GM18867 (cell line): ENCODE measurements at regions not wholly inside any gene's neighbourhood (a gene's known extent, or its start where the extent isn't known, plus 50 kb on each side); places are given as distances from the start of the nearest gene placed in this dataset.
A peak's percentile ranks its signal among the peaks of the same experiment; 100 is the strongest.

Experiments
- ATAC-seq: cut with Tn5 transposase; IDR thresholded peaks from one replicate; pipeline ENCODE4 v1.9.1; 2021; ENCODE audit warnings: mild to moderate bottlenecking, moderate library complexity; ENCODE audit not compliant: unreplicated experiment

DNA sequence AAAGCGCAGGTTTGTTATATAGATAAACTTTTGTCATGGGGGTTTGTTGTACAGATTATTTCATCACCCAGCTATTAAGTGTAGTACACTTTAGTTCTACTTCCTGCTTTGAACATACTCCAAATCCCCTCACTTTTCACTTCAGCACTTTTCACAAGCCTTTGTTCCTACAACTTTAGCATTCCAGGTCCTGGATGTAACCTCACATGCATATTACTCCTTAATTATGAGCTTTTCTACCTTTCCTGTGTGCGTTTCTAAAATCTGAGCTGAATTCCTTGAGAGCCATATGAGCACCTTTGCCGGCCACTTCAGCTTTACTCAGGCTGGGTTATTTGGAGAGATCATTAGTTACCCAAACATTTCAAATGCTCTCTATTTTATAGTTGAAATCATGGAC is 179.2 kb upstream of the TNFAIP3 start:
- no peak for ATAC-seq

DNA sequence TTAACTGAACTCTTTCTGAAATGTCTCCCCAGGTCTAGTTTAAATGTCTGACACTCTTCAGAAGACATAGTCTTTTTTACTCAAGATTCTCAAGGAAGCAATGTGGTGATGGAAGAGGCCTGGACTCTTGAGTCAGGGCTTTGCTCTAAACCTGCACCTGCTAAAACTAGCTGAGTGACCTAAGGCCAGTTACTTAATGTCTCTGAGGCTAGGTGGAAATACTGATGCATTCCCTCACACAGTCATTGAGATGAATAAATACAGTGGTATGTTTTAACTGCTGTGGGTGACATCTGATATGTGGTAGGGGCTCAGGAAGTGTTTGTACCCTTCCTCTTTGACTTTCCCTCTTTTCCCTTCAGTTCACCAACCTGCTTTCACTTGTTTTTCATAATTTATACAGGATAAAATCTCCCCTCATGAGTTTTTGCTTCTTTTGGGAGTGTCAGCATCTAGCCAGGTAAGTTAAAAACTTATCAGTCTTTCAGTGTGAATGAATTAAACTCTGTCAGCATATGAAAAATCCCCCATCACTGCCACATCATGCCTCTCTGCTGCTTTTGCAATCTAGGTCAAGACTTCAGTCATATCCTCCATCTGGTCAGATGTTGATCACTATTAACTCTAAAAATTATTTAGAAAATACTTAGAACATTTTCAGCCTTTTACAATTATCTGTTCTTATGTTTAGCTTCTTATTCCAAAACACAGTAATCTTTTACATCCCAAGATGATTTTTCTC is 178.7 kb upstream of the TNFAIP3 start:
- ATAC-seq = no peak

DNA sequence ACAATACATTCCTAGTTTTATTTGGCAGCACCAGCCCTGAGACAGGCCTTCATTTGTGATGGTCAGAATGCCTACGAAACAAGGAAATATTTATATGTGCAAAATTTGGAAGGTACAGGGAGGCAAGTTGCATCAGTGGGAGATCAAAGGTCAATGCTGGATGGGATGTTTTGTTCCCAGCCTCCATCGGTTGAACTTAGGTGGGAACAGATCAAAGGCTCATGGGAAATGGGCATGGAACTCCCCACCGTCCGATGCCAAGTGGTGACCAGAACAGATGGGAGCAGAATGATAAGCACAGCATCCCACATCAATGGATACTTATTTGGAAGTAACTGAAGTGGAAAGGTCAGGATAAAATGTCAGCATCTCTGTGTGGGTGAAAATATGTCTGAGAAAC is 177.7 kb upstream of the TNFAIP3 start:
- no peak for ATAC-seq

DNA sequence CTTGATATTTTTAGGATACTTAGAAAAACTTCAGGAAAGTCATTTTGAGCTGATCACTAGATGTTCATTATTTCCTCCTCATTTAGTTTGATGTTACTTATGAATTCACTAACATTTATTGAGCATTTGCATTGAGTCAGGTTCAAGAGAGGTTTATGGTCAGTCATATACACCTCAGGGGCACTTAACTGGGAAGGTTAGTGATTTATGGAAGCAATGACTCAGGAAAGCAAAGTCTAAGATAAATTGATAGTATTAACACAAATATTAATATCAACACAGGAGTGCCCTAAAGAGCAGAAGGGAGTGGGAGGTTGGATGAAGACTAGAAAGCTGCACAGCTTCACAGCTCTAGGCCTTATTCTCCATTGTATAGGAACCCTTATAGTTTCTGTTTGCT is 177.0 kb upstream of the TNFAIP3 start:
- no peak for ATAC-seq

DNA sequence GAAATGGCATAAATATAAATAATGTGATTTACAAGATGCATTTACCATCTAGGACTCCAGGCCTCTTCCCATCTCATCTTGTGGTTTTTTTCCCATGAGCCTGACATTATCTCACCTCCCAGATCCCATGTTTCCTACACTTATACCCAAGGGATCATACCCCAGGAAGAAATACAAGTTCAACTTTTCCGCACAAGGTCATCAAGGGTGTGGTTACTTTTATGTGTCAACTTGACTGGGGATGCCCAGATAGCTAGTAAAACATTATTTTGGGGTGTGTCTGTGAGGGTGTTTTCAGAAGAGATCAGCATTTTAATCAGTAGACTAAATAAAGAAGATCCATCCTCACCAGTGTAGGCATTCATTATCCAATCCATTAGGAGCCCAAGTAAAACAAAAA is 176.3 kb upstream of the TNFAIP3 start:
- no peak for ATAC-seq

DNA sequence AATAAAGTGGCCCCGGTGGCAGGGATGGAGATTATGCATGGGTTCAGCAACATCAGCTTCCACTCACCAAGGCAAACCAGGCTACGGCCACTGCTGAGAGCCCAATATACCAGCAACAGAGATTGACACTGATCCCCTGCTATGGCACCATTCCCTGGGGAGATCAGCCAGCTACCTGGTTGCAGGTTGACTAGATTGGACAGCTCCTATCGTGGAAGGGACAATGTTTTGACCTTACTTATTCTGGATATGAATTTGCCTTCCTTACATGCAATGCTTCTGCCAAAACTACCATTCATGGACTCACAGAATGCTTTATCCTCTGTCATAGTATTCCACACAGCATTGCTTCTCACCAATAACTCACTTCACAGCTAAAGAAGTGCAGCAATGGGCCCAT is 174.8 kb upstream of the TNFAIP3 start:
- no peak for ATAC-seq

DNA sequence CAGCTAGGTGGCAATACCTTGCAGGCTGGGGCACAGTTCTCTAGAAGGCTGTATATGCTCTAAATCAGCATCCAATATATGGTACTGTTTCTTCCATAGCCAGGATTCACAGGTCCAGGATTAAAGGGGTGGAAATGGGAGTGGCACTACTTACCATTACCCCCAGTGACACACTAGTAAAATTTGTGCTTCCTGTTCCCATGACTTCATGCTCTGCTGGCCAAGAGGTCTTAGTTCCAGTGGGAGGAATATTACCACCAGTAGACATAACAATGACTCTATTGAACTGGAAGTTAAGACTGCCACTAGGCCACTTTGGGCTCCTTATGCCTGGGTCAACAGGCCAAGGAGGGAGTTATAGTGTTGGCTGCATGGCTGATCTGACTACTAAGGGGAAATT is 174.3 kb upstream of the TNFAIP3 start:
- no peak for ATAC-seq

DNA sequence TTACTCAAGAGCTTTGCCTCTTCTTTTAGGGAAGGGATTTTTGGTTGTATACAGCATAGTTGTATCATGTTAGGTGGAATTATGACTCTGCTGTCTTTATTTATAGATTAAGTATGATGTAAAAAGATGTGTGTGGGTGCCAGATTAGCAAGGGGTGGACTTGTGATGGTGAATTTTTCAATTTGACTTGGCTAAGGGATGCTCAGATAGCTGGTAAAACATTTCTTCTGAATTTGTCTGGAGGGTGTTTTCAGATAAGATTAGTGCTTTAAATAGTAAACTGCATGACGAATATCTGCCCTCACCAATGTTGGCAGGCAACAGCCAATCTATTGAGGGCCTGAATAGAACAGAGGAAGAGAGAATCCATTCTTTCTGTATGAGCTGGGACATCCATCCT is 173.3 kb upstream of the TNFAIP3 start:
- no peak for ATAC-seq

DNA sequence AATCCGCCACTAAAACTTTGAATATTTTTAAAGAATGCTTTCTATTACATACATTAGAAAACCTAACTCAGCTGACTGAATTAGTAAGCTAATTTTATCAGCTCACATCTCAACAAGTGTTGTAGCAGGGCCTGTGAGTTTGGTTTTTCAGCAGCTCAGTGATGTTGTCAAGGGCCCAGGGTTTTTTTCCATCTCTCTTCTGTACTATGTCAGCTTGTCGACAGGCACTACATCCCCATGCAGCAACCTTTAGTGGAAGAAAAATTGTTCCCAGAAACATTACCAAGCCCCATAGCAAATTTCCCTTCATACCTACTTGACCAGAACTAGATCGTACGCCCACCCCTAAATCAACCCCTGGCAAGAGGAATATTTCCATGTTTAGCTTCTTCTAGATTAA is 170.3 kb upstream of the TNFAIP3 start:
- no peak for ATAC-seq

DNA sequence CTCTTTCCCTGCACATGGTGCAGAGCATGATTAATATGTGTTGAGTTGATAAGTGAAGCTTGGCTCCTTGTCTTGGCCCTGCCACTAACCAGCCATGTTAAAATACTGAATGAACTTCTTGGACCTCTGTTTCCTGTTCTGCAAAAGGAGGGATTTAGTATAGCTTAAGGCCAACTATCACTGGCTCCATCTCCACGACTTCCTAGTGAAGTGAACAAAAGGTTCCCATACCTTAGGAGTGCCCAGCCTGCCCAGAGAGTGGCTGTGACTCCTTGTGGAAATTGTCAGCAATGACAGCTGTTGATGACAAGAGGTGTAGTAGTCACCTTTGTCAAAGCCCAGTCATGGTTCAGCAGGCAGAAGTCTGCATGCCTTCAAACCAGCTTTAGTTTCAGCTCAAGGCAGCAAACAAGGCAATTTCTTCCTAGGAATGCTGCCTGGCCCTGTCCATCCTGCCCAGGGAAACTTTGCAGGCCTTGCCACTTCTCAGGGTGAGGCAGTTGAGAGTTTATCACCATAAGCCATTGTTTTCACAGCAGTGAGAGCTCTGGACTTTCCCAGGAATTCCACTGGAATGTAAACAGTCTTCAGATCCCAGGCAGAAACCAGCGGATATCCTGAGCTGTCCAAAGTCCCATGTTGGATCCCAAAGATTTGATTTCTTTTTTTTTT is 169.7 kb upstream of the TNFAIP3 start:
- ATAC-seq = peak; percentile 75

DNA sequence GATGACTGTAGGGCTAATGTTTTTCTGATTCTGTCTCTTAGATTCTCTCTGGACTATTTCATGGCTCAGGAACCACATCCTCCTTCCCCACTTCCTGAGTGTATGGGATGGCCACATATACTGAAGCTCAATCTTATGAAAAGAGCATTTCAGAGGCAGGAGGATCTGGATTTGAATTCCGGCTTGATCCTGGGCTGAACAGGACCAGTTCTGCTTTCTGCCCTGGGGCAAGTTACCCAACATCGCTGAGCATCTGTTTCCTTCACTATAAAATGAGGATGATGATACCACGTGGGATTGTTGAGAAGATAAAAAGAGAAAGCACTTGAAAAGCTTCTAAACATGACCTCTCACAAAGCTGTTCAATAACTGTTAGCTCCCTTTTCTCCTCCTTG is 168.4 kb upstream of the TNFAIP3 start:
- ATAC-seq = no peak

DNA sequence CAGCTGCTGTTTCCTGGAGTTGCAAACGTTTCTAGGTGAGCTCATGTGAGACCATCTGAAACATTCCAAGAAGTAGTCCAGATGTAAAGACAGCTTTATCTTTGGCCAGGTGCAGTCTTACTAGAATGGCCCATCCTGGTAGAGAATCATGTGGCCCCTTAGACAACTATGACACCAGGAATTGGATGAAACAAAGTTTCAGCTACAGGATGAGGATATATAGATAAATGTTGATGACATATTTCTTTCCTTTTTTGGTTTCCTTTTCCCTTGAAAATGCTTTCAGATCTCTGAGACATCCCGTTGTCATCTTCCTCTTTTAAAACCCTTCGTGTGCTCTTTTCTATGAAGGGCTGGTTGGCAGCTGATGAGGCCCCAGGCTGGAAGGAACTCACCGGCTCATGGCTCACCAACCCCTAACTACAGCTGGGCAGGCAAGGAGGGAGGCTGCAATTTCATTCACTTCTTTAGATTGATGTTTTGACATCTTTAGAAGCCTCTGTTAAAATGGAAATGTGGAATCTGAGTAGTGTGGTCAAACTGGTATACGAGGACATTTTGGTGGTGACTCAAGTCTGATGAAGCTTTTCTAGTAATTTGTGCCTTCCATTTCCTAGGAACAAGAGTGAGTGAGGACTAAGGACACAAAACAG is 167.9 kb upstream of the TNFAIP3 start:
- no peak for ATAC-seq

DNA sequence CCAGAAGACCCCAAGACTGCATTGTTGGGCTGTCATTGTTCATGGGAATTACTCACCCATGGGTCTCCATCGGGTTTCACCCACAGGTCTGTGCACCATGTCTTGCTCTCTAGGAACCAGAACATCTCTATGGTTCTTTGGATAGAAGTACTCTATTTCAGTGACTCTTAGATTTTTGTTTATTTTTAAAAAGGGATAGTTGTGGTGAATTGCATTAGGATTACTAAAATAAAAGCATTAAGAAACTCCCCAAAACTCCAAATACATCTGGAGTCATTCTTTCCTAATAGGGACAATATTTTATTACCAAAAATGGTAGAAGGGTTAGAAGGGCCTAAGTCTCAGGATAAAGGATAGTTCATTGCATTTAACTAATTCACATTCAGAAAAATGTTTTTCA is 166.9 kb upstream of the TNFAIP3 start:
- no peak for ATAC-seq

DNA sequence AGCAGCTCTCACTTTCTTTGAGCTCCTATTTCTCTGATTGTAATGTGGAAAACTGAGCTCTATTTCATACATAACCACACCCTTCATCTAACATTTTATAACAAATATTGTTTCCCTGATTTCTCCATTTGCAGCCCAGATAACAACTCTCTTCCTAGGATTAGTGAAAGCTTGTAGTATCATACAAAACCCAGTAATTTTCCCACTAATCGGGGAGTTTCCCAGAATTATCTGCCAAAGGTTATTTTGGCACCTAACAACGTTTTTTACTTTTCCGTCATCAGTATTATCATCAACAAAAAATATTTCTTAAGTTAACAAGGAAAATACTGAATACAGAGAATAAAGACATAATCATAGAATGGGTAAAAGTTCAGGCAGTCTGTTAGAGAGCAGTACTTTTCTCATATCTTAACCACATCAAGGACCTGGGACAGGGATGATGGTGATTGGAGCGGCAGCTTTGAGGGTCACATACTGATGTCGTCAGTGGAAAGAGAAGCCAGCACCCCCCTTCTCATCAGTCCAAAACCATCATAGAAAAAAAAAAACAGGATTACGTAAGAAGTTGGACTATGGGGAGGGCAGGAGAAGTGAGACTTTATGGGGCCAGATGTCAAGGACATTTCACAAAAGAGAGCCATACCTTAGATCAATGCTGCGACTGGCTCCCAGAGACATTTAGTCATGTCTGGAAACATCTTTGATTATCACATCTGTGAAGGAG is 166.1 kb upstream of the TNFAIP3 start:
- no peak for ATAC-seq

DNA sequence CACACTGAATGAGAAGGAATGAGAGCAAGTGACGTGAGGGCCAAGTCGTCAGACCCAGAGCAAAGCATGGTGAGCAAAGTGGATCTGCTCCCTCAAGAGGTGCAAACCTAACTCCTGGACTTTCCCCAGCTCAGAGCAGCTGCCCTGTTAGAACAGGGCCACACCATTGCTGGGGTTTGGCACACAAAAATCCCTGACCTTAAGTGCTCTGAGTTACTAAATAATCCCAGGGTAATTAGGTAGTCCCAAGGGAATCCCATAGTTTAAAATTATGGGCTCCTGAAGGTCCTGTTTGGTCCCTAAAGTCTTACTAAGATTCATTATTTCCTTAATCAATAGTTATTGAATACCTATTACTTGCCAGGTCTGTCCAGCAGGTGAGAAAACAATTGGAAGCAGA is 165.1 kb upstream of the TNFAIP3 start:
- ATAC-seq = no peak

DNA sequence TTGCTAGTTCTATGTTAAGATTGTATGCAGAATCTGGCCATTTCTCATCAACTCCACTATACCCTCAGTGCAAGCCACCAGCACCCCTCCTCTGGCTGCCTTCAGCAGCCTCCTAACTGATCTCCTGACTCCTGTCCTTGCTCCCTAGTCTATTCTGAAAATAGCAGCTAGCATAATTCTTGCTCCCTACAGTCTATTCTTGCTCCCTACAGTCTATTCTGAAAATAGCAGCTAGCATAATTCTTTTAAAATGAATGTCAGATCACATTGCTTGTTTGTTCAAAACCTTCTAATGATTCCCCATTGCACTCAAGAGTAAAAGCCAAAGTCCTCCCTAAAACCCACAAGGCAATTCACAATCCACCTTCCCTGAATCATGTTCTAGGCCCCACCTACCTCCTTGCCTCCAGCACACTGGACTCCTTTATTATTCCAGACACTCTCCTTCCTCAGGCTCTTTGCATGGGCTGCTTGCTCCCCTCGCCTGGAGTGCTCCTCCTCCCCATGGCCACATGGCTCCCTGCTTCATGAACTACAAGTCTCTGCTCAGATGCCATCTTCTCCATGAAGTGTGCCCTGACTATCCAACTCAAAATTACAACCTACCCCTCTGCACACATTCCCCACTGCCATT is 164.2 kb upstream of the TNFAIP3 start:
- ATAC-seq = no peak

DNA sequence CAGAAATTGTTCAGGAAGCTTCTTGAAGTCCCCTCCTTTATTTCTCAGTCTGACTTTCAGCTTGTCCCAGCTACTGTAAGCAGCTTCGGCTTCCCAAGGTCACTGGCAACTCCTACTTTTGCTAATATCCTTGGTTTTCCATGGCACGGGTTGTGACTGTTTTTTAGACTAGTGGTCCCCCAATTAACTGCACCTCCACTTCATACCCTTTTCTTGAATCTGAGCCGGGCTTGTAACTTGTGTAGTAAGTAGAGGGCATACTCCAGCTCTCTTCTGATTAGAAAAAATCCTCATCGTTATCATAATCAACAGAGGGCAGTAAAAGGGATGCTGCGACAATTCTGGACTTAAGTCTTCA is 162.3 kb upstream of the TNFAIP3 start:
- no peak for ATAC-seq

DNA sequence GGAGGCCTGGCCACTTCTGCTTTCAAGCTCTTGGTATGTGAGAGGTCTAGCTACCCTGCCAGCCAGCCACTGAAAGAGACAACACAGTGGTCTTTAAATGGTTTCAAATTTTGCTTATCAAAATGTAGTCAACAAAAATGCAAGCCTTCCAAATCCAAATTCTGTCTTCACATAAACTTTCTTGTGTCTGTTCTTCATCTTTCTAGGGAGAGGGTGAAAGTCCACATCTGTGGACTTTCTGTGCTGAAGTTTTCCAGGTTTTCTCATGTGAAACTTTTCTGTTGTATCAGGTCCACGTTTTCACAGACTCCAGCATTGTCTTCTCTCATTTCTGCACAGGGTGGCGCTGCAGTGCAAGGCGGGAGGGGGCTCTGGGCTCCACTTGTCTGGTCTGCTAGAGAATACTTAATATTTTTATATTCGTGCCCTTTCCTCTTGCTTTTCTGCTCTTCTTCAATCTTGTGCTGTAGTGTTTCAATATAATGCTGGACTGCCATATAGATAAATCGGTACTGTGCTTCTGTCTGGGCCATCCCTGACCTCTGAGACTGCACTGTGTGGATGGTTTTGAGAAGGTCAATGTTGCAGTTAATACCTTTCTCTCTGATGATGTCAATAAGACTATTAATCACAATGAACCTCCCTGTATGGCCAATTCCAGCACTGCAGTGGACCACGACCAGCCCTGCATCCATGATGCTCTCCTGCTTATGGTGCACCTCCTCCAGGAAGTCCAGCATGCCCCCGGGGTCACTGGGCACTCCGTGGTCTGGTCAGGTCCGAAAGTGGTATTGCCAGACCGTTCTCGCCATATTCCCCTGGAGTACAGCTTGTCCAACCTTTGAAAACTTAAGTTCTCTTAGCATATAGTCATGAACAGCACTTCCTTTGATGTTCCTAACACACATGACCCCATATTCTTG is 161.6 kb upstream of the TNFAIP3 start:
- ATAC-seq = peak; percentile 39

DNA sequence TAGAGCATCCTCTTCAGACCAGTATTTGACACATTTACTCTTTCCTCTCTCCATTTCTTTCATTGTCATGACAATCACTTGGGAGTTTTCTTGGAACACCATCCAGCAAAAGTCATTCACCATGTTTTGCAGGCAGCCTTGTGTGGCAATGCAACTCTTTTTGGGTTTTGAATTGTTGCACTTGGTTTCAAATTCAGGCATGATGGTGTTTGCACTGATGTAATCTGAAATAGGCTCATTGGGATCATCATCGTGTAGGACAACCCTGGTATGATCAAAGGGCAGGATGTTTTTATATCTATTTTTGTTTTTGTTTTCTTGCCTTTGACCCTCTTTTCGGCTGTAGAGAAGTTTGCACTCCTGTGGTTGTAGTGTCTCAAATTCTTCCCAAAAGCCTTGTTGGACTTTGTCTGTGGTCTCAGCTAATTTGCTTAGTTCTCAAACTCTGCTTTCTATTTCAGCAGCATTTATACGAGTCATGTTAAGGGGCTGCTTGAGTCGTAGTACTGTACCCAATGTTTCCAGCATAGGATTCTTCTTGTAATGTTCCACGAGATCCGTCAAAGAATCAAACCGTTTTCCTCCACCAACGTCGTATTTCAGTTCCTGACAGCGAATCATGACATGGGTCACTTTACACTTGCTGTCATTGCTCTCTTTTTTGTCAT is 160.8 kb upstream of the TNFAIP3 start:
- ATAC-seq = peak; percentile 27
